ENCODE measurements at regions not wholly inside any gene's neighbourhood (a gene's known extent, or its start where the extent isn't known, plus 50 kb on each side); places are given as distances from the start of the nearest gene placed in this dataset.
"Not testable (repeated sequence)": the region's sequence is repeated elsewhere in the genome, so short reads cannot be mapped to it uniquely, and the experiment has no call there.

DNA sequence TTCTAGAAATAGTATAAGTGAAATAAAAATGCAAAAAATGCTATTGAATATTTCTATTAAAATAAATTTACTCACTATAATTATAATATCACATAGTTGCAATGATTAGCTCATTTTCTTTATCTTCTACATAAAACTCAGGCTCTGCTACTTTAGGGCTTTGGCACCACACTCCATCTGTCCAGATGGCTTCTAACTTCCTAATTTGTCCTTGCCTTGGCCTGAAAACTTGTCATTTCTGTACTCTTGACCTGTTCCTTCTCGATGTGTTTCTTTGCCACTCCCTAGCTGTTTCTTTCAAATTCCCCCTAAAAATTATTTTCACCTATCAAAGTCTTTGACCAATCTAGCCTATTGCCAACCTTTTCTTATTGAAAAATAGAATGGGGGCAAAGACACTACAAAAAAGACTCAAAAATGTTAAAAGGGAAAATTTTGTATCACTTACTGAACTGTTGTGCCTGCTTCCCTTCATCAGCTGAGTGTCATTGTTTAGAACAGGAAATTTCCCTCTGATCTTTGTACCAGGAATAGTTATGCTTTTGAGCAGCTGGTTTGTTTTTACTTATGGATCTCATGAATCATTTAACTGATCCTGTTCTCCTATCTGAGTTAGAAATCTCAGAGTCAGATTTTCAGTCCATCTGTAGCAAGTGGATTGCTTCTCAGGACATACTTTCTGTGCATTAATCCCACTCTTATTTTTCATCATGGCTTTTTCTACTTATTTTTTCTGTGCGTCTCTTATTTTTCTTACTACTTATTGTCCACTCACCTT lies 279.2 kb upstream of the CNR1 start:
- DNase-seq: no peak

DNA sequence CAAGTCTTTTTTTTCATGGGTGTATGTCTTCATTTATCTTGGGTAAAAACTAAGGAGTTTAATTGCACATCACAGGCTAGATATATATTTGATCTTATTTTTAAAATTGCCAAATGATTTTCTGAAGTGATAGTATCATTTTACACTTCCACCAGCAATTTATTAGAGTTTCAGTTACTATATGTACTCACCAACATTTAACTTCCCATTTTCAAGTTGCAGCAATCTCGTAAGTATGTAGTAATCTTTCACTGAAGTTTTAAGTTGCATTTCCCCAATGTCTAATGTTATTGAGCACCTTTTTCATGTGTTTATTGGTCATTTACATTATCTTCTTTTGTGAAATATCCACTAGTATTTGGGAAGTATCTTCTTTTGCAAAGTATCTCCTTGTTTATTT lies 277.4 kb upstream of the CNR1 start:
- no peak for DNase-seq

DNA sequence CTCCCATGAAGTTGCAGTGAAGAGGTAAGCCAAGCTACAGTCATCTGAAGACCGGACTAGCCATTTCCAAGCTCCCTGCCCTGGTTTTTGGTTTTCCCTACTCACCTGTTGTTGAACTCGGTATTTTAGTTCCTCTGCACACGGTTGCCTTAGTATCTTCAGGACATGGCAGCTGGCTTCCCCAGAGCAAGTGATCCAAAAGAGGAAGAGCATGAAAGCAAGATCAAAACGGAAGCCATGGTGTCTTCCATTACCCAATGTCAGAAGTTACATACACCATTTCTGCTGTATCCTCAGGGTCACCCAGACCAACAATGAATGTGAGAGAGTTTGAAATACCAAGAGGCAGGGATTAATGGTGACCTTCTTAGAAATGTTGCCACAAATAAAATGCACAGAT lies 276.6 kb upstream of the CNR1 start:
- DNase-seq: no peak

DNA sequence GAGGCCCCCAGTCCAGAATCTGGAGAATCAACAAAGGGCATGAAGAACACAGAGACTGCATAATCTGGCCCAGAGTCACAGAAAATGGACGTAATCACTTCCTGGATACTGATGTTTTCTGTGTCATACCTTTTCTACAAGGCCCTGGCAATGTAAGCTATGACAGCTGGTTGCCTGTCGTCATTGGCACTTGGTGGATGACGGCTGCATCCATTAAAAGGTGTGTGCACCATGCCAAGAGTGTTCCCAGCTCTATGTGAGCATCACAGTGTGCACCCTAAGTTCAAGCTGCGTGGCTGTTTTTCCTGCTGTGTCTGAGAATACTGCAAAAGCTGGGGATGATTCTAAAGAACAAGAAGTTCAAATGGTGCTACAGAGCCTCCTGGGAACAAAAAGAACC lies 275.2 kb upstream of the CNR1 start:
- DNase-seq: no peak

DNA sequence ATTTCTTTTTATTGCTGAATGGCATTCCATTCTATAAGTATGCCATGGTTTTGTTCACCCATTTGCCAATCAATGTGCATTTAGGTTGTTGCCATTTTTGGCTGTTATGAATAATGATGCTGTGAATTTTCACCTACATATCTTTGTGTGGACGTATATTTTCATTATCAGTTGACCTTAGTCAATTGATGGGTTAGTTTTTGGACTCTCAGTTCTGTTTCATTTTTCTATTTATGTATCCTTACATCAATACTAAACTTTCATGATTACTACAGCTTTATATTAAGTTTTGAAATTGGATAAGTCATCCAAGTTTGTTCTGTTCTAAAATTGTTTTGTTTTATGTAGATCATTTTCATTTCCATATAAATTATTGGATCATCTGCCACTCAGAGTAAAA lies 261.9 kb upstream of the CNR1 start:
- DNase-seq: no peak

DNA sequence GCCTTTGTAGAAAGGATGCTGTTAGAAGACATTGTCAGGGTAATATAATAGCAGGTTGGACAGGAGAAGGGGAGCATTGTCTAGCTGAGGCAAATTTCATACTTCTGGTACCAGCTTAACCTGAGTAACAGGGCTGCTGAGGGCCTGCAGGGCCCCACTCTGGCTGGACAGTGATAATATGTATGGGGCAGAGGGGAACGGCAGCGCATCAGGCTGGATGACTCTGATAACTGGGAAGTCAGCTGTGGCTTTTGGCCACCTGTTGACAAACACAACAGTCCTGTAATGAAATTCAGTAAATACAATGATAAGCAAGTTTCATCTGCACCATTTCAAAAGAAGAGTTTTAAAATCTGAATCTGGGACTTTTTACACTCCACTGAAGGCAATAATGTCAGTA lies 259.9 kb upstream of the CNR1 start:
- DNase-seq: no peak

DNA sequence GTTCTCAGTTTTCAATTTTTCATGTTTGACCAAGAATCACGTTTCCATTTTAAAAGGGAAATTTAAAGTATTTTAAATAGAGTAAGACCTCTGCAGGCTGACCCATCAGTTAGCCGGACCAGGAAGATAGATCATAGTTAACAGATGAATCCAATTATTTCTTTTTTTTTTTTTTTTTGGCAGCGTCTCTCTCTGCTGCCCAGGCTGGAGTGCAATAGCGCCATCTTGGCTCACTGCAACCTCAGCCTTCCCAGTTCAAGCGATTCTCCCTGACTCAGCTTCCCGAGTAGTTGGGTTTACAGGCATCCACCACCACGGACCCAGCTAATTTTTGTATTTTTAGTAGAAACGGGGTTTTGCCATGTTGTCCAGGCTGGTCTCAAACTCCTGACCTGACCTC lies 256.7 kb upstream of the CNR1 start:
- no peak for DNase-seq

DNA sequence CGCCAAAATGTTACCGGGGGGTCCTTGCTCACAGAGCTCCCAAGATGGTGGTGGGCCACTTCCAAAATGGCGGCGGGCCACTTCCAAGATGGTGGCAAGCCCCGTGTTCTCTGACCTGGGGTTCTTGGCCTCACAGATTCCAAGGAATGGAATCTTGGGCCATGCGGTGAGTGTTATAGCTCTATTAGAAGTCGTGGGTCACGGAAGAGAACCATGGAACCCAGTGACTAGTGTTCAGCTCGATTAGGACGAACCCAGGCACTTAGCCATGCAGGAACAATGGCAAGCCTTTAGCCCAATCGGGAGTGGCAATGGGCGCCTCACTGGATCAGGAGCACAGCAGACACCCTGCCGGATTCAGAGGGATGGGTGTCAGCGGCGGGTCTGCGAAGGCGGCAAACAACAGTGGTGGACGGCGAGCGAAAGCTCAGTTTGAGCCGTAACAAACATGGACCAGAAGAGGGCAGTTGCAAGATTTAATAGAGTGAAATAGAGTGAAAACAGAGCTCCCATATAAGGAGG lies 254.9 kb upstream of the CNR1 start:
- not testable (repeated sequence) for DNase-seq

DNA sequence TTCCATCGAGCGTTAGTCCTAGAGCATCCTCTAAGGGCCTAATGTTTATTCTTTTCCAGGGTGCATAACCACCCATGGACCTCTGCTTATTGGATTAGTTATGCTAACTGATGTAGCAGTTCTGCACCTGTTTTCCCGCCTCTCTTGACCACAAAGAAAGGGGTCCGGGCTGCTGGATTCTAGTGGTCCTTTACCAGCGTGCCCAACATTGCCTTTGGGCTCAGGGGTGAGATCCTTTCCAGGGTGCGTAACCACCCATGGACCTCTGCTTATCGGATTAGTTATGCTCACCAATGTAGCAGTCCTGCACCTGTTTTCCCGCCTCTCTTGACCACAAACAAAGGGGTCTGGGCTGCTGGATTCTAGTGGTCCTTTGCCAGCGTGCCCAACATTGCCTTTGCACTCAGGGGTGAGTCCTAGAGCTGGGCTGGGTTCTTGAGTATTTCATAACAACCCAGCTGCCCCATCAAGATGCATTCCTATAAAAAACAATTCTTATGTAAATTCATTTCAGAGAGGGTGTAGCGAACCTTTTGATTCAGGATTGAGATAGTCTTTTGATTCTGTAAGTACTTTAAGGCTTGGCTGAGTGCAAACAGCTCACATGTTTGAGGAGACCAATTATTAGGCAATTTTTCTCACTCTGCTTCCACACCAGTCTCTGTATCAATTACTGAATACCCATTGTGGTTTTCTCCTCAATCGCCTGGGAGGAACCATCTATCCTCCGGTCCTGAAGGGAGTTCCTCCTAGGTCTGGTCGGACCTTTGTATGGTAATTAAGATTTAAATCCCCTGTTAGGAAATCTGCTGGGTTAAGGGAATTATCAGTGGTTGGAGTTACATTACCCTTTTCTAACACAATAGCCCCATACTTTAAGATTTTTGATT lies 253.0 kb upstream of the CNR1 start:
- DNase-seq: not testable (repeated sequence)

DNA sequence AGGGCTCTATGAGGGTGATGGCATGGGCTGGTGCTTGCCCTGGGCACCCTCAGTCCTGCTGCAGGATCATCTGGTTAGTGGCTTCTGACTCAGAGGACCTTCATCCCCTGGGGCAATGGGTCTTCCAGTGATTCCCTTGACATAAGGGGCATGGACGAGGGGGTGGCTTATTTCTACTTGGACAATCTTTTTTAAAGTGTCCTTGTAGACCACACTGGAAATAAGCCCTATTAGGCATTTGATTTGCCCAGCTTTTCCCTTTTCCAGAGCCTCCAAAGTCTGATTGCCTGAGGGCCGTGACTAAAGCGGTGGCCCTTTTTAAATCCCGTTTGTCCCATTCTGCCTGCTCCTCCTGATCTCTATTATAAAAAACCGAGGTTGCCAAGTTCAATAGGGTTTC lies 251.2 kb upstream of the CNR1 start:
- DNase-seq: not testable (repeated sequence)

DNA sequence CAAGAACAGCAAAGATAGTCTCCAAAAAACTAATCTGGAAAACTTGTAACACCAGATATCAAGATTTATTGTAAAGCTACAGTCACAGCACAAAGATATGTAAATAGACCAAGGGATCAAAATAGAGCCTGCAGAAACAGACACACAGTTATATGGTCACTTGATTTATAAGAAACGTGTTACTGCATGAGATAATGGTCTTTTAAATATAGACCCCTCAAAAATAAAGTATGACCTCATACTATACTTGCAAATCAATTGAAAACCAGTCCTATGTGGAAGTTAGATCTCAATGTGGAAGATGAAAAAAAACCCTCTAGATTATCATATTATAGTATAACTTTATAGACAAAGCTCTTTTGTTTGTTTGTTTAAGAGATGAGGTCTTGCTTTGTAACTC lies 247.3 kb upstream of the CNR1 start:
- DNase-seq: no peak

DNA sequence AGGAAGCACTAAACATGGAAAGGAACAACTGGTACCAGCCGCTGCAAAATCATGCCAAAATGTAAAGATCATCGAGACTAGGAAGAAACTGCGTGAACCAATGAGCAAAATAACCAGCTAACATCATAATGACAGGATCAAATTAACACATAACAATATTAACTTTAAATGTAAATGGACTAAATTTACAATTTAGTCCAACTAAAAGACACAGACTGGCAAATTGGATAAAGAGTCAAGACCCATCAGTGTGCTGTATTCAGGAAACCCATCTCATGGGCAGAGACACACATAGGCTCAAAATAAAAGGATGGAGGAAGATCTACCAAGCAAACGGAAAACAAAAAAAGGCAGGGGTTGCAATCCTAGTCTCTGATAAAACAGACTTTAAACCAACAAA lies 242.2 kb upstream of the CNR1 start:
- not testable (repeated sequence) for DNase-seq

DNA sequence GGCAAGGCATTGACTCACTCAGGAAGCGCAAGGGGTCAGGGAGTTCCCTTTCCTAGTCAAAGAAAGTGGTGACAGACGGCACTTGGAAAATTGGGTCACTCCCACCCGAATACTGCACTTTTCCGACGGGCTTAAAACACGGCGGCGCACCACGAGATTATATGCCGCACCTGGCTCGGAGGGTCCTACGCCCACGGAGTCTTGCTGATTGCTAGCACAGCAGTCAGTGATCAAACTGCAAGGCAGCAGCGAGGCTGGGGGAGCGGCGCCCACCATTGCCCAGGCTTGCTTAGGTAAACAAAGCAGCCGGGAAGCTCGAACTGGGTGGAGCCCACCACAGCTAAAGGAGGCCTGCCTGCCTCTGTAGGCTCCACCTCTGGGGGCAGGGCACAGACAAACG lies 240.5 kb upstream of the CNR1 start:
- not testable (repeated sequence) for DNase-seq

DNA sequence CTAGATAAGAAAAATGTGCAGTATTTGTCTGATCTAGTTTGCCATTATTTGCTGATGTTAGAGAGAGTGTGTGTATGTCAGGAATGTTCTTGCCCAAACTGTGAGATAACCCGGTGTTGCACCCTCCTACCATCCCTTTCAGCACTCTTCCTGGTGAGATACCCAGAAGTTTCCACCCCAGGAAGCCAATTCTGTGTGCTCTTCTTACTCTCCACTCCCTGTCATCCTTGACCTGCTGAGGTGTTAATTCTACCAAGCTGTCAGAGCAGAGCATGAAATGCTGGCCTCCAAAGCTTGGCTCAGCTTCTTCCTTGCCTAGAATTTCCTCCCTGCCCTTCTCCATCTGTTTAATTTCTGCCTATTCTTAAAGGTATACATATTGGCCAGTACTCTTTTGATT lies 237.3 kb upstream of the CNR1 start:
- DNase-seq: no peak

DNA sequence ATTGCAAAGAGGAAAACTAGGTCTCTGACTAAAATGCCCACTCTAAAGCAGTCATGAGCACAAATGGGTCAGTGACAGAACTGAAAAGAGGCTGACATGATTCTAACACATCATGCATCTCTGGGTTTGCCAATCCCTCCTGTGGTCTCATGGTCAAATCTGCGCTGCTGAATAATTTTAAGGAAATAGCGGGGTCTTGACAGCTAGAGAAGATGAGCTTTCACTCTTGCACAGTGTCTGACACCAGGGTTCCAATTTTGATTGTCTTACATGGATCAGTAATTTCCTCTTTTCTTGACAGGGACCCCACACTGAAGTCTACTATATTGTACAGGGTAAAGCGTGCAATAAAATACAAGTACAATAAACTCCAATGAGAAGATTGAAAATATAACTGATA lies 236.8 kb upstream of the CNR1 start:
- no peak for DNase-seq

DNA sequence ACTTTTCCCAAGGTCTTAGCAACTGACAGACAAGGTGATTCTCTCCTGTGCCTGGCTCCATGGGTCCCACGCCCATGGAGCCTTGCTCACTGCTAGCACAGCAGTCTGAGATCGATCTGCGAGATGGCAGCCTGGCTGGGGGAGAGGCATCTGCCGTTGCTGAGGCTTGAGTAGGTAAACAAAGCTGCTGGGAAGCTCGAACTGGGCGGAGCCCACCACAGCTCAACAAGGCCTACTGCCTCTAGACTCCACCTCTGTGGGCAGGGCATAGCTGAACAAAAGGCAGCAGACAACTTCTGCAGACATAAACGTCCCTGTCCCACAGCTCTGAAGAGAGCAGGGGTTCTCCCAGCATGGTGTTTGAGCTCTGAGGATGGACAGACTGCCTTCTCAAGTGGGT lies 224.9 kb upstream of the CNR1 start:
- DNase-seq: not testable (repeated sequence)

DNA sequence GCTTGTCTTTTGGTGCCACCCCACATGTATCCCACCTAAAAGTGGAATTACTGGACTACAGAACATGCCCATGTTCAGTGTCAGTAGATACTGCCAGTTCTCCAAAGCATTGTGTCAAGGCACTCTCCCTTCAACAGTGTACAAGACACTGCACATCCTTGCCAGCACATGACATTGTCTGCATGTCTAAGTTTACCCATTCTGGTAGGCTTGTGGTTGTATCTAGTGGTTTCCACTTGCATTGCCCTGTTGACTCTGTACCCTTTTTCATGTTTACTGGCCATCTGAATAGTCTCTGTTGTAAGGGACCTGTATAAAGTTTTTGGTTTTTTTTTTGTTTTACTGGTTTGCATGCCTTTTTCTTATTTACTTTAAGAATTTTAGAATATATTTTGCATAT lies 222.4 kb upstream of the CNR1 start:
- no peak for DNase-seq

DNA sequence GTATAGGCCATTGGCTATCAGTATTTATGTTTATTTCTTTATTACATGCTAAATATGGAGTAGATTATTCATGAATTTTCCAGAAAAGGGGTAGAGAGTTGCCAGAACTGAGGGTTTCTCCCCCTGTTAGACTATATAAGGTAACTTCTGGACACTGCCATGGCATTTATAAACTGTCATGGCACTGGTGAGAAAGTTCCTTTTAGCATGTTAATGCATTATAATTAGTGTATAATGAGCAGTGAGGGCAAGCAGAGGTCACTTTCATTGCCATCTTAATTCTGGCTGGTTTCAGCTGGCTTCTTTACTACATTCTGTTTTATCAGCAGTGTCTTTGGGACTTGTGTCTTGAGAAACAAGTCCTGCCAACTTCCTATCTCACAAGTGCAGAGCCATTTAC lies 220.0 kb upstream of the CNR1 start:
- no peak for DNase-seq

DNA sequence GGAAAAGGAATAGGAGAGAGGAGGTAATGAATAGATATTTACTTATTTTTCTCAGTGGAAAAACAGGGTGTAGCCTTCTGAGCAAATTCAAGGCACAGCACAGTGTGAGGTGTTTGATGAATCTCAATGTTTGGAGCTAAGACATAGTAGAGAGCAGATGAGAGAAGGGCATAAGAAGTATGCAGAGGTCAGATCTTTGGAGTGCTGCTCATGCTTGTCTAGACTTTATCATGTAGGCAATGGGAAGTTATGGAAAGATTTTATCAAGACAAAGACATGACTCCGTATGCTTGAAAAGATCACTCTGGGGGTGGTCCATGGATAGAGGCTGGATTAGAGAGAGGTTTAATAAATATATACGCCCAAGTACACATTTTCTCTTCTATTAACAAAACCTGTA lies 217.0 kb upstream of the CNR1 start:
- no peak for DNase-seq

DNA sequence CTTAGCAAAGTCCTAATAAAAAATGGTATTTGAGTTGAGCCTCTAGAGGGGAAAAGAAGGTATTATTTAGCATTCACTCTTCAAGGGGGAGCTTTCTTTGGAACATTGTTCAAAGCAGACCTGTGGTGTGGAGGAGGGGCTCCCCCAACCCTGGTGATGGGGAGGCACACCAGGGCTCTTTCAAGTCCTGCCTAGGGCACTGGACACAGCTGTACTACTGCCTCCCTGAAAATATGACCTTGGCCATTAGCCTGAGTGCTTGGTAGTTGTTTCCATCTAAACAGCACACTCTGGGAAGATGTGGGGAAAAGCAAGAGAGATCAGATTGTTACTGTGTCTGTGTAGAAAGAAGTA lies 215.1 kb upstream of the CNR1 start:
- DNase-seq: no peak

DNA sequence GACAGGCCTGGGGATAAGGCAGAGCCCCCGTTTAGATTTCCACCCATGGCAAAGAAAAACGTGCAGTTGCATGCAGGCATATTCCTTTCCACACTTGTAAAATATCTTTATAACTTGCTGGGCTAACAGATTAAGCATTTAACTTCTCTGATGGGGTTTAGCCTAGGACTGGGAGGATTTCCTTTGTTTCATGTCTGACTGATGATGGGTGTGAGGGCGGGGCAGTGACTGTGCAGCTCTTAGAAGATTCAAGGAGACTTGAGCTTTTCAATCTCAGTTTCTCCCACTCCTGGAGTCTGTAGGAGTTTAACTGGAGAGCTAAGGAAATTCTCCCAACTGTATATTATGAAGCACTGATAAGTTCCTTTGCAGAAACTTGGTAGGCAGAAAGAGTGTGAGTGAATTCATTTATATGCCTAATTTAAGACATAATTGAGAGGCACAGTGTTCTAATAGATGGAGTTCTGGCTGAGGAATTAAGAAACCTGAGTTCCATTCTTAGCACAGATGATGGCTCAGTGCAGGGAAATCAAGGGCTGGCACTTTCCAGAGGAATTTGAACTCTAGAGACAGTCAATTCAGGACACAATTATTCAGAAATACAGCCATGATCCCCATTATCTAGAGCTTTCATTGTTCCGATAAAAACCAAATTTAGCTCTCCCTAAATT lies 214.6 kb upstream of the CNR1 start:
- no peak for DNase-seq

DNA sequence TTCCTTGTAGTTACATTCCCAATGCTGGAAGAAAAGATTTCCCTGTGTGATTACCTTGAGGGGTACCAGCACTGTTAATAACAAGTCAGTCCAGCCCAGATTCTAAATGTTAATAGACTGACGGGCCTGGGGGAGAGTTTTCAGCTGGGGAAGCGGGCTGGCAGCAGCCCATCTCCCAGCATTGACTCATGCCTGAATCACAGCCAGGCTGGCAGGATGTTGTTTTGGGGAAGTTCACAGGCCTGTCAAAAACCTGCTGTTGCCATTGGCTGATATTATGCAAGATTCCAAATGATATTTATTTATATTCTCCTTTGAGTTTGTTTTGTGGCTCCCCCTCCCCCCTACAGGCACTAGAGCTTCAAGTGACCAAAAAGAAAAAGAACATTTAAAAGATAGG lies 213.9 kb upstream of the CNR1 start:
- DNase-seq: peak; percentile 18 to 19

DNA sequence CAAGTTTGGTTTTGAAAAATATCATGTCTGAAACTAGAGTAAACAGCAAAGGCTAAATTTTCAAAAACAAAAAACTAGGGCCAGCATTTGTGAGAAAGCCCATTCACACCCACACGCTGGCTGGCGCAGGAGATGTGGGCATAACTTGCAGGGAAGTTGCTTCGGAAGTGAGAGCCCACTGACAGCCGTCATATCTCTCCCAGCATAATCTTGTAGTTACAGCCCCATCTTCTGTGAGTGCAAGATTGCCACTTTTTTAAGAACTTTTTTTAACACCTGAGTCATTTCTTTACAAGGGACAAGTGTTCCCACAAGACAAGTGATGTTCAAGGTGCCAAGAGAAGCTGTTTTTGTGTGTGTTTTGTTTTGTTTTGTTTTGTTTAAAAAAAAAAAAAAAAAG lies 212.5 kb upstream of the CNR1 start:
- no peak for DNase-seq
